Omental fat pad (tissue), 3 donors: ENCODE measurements at regions not wholly inside any gene's neighbourhood (a gene's known extent, or its start where the extent isn't known, plus 50 kb on each side); places are given as distances from the start of the nearest gene placed in this dataset.
"Not testable (repeated sequence)": the region's sequence is repeated elsewhere in the genome, so short reads cannot be mapped to it uniquely, and the experiment has no call there.

ENCODE experiments used
- ATAC-seq: fragments of 150-250 bp; one replicate; pipeline ENCODE4 v1.9.1; 2016; ENCODE audit warnings: mild to moderate bottlenecking, moderate library complexity; ENCODE audit not compliant: low FRiP score
- DNase-seq: peaks from one replicate; pipeline ENCODE4 v3.0.0-alpha.2; 2019; ENCODE audit warnings: low spot score
- CTCF ChIP-seq, 3 donors: fragments of 450-650 bp; IDR thresholded peaks; one replicate each; pipeline ENCODE4 v1.5.1; 2016 to 2017; ENCODE audit warnings: antibody characterized with exemption in 3 of 3, mild to moderate bottlenecking in 3 of 3, moderate library complexity in 2 of 3

GRCh38 chr9:89946741-89947140 is 341.9 kb downstream of the GADD45G start:
- no peak for ATAC-seq
- no peak for DNase-seq
- no peak for TF ChIP-seq CTCF (IDR thresholded peaks at IDR 0.05)

- DNase-seq (no peak), ATAC-seq (no peak)
- no peak for TF ChIP-seq CTCF (IDR thresholded peaks at IDR 0.05)
Measured at GRCh38 chr9:89949111-89949510, 344.3 kb downstream of the GADD45G start.

GRCh38 chr9:89951675-89952074 is 346.9 kb downstream of the GADD45G start:
- no peak for DNase-seq
- TF ChIP-seq CTCF (IDR thresholded peaks at IDR 0.05) = no peak
- no peak for ATAC-seq

GRCh38 chr9:89952401-89952800 is 347.6 kb downstream of the GADD45G start:
- no peak for ATAC-seq
- no peak for DNase-seq
- TF ChIP-seq CTCF (IDR thresholded peaks at IDR 0.05) = no peak

GRCh38 chr9:89953263-89953662 is 348.5 kb downstream of the GADD45G start:
- ATAC-seq, DNase-seq: not testable (repeated sequence)

GRCh38 chr9:89953824-89954615 is 349.2 kb downstream of the GADD45G start:
- no peak for DNase-seq
- no peak for ATAC-seq
- TF ChIP-seq CTCF (IDR thresholded peaks at IDR 0.05) = no peak

- no peak for TF ChIP-seq CTCF (IDR thresholded peaks at IDR 0.05)
- ATAC-seq (peak; percentile 28), DNase-seq (no peak)
Measured at GRCh38 chr9:89955144-89955543, 350.3 kb downstream of the GADD45G start.
